HG02588 (cell line): ENCODE measurements at regions not wholly inside any gene's neighbourhood (a gene's known extent, or its start where the extent isn't known, plus 50 kb on each side); places are given as distances from the start of the nearest gene placed in this dataset.

Source experiments
- ATAC-seq: cut with Tn5 transposase; IDR thresholded peaks from one replicate; pipeline ENCODE4 v1.9.1; 2021; ENCODE audit warnings: mild to moderate bottlenecking, moderate library complexity; ENCODE audit not compliant: unreplicated experiment

DNA sequence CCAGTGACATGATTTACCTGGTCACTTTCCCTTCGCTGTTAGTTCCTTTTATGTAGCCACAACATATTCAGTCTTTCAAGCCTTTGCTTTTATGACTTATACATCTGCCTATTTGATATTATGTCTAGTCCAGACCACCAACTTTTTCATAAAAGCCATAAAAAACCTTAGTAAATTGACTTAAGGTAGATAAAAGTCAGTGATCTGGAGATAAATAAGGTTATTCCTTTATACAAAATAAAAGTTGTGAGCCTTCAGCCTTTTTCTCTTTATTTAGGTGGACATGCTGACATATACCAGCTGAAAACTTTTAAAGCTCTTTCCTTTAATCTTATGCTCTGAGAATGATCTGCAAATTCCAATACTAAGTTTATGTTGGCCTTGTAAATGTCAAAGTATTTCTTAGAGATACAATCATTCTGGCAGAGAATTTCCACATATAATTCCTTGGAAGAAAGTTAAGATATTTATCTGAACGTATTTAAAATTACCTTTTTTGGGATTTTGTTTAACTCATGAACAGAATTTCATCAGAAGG lies 690.4 kb upstream of the CHORDC1 start:
- ATAC-seq: no peak

GRCh38 chr11:90912631-90913030 lies 689.8 kb upstream of the CHORDC1 start:
- ATAC-seq: no peak

- ATAC-seq: no peak
These were observed 688.3 kb upstream of the CHORDC1 start for GRCh38 chr11:90911192-90911591.

DNA sequence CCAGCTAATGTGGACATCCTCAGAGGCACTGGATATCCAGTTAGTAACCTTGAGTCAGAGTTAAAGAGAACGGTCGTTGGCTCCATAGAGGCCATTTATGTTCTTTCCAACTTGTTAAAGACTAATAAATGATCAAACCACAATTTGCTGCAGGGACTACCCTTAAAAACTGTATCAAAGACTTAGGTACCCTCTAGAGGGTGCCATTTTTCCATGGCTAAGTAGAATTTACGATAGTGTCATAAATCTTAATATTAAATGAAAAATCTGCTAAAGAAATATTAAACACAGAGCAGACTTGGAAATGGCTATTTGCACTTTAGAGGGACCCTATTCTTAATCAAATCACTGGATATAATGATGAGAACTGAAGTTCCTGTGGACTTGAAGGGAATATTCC lies 685.2 kb upstream of the CHORDC1 start:
- no peak for ATAC-seq

DNA sequence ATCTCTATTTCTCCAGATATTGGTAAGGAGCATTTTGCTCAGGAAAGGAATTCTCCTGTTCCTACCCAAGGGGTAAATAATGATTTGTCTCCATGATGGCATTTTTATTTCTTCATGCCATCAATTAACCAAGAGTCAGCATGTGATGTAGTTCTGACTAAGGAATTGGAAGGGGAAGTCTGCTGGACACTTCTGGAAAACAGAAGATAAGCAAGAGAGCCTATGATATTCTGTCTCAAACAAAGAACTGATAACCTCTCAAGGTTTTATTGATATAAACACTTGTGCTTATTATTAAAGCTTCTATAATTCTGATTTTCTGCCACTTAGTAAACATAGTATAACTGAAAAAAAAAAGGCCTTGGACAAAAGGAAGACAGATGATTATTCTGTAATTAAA lies 673.0 kb upstream of the CHORDC1 start:
- no peak for ATAC-seq

DNA sequence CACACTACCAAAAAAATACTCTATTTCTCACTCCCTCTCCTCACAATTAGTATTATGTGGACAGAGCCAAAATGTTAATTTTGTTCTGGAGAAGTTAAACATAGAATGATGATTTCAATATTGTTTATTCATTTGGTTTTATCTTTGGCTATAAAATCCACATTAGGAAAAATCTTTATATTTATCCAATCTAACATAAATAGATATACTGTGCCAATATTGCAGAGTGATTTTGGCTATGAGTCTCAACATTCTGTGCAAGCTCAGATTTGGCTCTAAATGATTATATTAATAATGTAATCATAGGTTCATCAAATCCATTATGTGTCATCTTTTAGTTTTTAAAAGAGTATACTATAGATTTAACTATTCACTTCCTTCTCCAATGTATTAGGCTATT lies 667.5 kb upstream of the CHORDC1 start:
- ATAC-seq: no peak

GRCh38 chr11:90884181-90884580 lies 661.3 kb upstream of the CHORDC1 start:
- no peak for ATAC-seq

DNA sequence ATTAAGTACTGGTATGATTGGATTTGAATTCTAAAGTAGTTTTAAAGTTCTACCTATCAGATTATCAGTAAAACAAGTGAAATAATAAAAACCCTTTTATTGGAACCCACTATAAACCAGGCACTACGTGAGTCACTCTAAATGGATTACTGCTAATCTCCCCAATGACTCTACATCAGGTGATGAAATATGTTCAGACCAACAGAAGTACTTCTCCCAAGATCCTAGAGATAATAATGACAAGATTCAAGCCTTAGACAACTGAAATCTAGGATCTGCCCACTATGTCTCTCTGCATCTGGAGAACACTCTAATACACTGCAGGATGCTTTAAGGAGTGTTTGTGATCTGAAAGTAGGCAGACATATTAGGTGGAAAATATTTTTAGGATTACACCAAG lies 652.1 kb upstream of the CHORDC1 start:
- no peak for ATAC-seq

GRCh38 chr11:90874281-90874680 lies 651.4 kb upstream of the CHORDC1 start:
- ATAC-seq: no peak

DNA sequence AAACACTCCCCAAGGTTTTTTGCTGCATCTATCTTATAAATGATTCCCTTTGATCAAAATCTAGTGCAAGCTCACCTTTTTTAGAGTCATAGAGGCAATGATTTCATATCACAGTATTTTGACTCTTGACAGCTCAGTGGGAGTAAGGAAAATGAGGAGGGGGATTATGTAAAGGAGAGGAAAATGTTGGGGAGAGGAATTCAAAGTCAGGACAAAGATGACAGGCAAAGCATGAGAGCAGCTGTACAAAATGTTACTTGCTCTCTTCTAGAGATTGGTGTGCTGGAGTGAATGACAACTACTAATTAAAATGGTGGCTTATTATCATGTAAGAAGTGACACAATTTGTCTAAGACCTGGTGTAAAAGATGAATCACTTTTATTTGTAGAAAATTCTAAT lies 644.6 kb upstream of the CHORDC1 start:
- ATAC-seq: no peak

DNA sequence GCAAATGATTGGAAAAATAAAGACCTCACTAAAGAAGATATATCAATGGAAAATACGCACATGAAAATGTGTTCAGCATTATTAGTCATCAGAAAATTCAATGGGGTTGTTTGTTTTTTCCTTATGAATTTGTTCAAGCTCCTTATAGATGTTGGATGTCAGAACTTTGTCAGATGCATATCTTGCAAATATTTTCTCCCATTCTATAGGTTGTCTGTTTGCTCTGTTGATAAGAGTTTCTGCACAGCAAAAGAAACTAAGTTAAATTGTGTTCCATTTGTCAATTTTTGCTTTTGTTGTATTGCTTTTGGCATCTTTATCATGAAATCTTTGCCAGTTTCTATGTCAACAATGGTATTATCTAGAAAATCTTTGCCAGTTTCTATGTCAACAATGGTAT lies 633.9 kb upstream of the CHORDC1 start:
- no peak for ATAC-seq

GRCh38 chr11:90855531-90855930 lies 632.7 kb upstream of the CHORDC1 start:
- ATAC-seq: no peak

- ATAC-seq: no peak
These were observed 628.3 kb upstream of the CHORDC1 start for GRCh38 chr11:90851196-90851595.

DNA sequence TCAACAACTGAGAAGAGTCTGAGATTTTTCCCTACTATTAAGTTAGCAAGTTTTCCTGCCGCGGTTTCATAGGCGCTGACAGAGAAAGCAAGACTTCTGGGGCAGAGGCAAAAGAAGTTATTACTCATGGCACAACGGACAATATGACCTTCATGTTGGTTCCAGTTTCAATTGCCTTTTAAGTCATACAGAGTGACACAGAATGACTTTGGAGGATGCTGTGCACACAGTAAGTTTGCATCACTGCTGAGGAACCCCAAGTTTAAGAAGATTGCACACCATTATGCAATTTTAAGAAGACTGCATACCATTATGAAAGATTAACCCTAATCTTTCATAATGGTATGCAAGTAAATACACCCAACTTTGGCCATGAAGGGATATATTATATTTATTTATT lies 626.5 kb upstream of the CHORDC1 start:
- no peak for ATAC-seq

DNA sequence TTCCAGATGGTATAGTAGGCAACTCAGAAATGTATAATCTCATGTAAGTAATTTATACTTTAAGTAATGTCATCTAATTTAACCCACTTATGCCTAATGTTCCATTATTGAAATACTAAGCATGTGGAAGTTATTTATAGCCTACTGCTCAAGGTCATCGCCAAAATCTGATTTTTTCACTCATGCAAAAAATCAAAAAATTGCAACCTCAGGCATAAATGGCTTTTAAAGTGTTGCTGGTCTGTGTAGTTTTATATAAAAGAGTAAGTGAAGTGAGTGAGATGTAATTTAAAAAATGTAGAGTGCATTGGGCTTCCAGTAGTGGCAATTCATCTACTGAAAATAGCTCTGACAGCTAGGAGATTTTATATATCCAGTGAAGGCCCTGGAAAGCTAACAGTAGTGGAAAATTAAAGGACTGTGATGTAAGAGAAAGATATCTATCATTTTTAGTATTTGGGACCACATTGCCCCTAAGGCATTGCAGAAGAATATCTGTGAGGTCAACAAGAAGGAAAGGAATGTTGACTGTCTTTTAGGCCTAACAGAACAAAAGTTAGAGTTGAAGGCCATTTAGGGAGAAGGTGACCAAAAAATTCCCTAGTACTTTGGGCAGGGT lies 624.5 kb upstream of the CHORDC1 start:
- no peak for ATAC-seq

- ATAC-seq: no peak
These were observed 623.8 kb upstream of the CHORDC1 start for GRCh38 chr11:90846628-90847027.

DNA sequence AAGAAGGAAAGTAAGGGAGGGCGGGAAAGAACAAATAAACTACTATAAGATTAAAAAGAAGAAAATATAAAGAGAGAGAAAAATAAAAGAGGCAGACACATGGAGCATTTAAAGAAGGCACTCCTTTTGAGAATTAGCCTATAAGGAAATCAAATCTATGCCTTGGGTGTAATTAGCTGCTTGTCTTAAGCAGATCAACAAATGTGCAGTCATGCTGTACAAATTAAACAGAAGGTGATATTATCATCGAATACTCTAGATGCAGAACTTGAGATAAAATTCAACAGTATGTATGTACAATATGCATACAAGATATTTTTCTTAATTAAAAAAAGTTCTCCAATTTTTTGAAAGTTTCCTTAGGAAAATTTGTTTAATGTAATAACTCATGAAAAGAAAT lies 623.0 kb upstream of the CHORDC1 start:
- no peak for ATAC-seq

DNA sequence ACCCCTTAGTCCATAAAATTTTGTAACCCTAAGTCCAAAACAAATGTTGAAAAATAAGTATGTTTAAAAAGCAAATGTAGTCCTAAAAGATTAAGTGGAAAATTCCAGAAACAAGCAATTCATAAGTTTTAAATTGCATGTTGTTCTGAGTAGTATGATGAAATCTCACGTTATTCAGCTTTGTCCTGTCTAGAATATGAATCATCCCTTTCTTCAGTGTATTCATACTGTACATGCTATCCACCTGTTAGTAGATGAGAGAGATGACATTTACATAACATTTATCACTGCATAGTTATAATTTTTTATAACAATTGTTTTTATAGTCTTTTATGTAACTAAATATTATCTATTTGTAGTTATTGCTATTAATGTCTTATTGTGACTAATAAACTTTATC lies 622.3 kb upstream of the CHORDC1 start:
- no peak for ATAC-seq

- ATAC-seq: no peak
These were observed 621.2 kb upstream of the CHORDC1 start for GRCh38 chr11:90844041-90844440.

DNA sequence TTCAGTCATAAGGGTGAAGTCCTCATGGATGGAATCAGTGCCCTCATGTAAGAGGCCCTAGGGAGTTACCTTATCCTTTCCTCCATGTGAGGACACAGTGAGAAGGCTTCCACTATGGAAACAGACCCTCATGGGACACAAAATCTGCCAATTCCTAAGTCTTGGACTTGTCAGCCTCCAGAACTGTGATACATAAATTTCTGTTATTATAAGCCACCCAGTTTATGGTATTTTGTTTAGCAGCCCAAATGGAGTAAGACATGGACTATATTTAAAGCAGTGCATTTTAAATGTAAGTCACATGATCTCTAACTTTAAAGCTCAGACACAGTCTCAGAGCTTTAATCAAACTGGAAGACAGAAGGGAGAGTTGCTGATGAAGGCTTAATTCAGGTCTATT lies 619.8 kb upstream of the CHORDC1 start:
- no peak for ATAC-seq

DNA sequence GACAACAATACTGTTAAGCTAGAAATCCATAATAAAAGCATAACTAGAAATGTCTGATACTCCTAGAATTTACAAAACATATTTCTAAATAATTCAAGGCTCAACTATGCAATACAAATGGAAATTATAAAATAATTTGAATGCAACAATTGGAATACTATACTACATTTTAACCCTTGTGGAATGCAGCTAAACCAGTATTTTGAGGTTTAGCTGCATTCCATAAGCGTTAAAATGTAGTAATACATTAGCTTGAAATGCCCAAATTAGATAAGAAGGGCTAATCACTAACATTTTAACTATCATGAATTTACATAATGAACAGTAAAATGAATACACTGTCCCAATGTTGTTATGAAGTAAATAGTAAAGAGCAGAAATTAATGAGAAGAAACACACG lies 617.2 kb upstream of the CHORDC1 start:
- no peak for ATAC-seq

- ATAC-seq: no peak
These were observed 613.2 kb upstream of the CHORDC1 start for GRCh38 chr11:90836031-90836430.

DNA sequence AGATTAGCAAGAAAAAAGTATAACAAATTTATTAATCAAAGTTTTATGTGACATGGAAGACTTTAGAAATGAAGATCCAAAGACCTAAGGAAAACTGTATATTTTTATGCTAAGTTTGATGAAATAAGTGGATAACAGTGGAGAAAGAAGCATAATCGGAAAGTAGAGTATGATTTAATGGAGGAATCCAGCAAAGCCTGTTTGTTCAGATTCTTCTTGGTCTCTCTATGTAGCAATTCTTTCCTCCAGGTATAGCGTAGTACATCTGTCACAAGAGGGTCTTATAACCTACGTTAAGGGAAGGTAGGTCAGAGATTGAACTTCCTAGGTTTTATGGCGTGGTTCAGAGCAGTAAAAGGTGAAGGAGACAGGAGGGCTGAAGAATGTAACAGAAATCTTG lies 600.6 kb upstream of the CHORDC1 start:
- ATAC-seq: no peak
